ENCODE measurements at regions not wholly inside any gene's neighbourhood (a gene's known extent, or its start where the extent isn't known, plus 50 kb on each side); places are given as distances from the start of the nearest gene placed in this dataset.

GRCh38 chr7:34220506-34221185, 315.3 kb downstream of the BMPER start:
- TF ChIP-seq CREB1 (IDR thresholded peaks at IDR 0.05; ENCODE audit: low read depth) = no peak
- no peak for TF ChIP-seq ZBTB7A (IDR thresholded peaks at IDR 0.05; ENCODE audit: low read depth)
- no peak for TF ChIP-seq USF1 (IDR thresholded peaks at IDR 0.05)
- TF ChIP-seq EGR1 (IDR thresholded peaks at IDR 0.05) = no peak
- no peak for TF ChIP-seq TCF12 (IDR thresholded peaks at IDR 0.05; ENCODE audit: low read depth)
- TF ChIP-seq TEAD4 (IDR thresholded peaks at IDR 0.05) = no peak
- TF ChIP-seq TAF1 (IDR thresholded peaks at IDR 0.05; ENCODE audit: low read depth) = no peak
- TF ChIP-seq RAD21 (IDR thresholded peaks at IDR 0.05; ENCODE audit: low read depth) = no peak

GRCh38 chr7:34222316-34222715, 317.0 kb downstream of the BMPER start:
- TF ChIP-seq FOXM1 (IDR thresholded peaks at IDR 0.05; ENCODE audit: borderline replicate concordance, low read depth) (no peak), CEBPB (IDR thresholded peaks at IDR 0.05) (no peak), CREB1 (IDR thresholded peaks at IDR 0.05; ENCODE audit: low read depth) (no peak), MAX (IDR thresholded peaks at IDR 0.05) (no peak), TEAD4 (IDR thresholded peaks at IDR 0.05) (no peak), EGR1 (IDR thresholded peaks at IDR 0.05) (no peak), USF1 (IDR thresholded peaks at IDR 0.05) (no peak), NFIC (IDR thresholded peaks at IDR 0.05) (no peak), TAF1 (IDR thresholded peaks at IDR 0.05; ENCODE audit: low read depth) (no peak), RAD21 (IDR thresholded peaks at IDR 0.05; ENCODE audit: low read depth) (no peak), ZBTB7A (IDR thresholded peaks at IDR 0.05; ENCODE audit: low read depth) (no peak), YY1 (IDR thresholded peaks at IDR 0.05; ENCODE audit: low read depth) (no peak), REST (IDR thresholded peaks at IDR 0.05; ENCODE audit: low read depth) (no peak), EP300 (IDR thresholded peaks at IDR 0.05; ENCODE audit: borderline replicate concordance) (no peak), TCF12 (IDR thresholded peaks at IDR 0.05; ENCODE audit: low read depth) (no peak)

- TF ChIP-seq TEAD4 (IDR thresholded peaks at IDR 0.05) = no peak
- TF ChIP-seq ZBTB7A (IDR thresholded peaks at IDR 0.05; ENCODE audit: low read depth) = no peak
- no peak for TF ChIP-seq RAD21 (IDR thresholded peaks at IDR 0.05; ENCODE audit: low read depth)
- TF ChIP-seq CREB1 (IDR thresholded peaks at IDR 0.05; ENCODE audit: low read depth) = no peak
- no peak for TF ChIP-seq EGR1 (IDR thresholded peaks at IDR 0.05)
- TF ChIP-seq TCF12 (IDR thresholded peaks at IDR 0.05; ENCODE audit: low read depth) = no peak
- no peak for TF ChIP-seq REST (IDR thresholded peaks at IDR 0.05; ENCODE audit: low read depth)
- no peak for TF ChIP-seq YY1 (IDR thresholded peaks at IDR 0.05; ENCODE audit: low read depth)
- no peak for TF ChIP-seq EP300 (IDR thresholded peaks at IDR 0.05; ENCODE audit: borderline replicate concordance)
- no peak for TF ChIP-seq FOXM1 (IDR thresholded peaks at IDR 0.05; ENCODE audit: borderline replicate concordance, low read depth)
- TF ChIP-seq TAF1 (IDR thresholded peaks at IDR 0.05; ENCODE audit: low read depth) = no peak
- TF ChIP-seq MAX (IDR thresholded peaks at IDR 0.05) = no peak
These were observed 317.4 kb downstream of the BMPER start for GRCh38 chr7:34222722-34223121.

GRCh38 chr7:34224281-34224680, 318.9 kb downstream of the BMPER start:
- no peak for TF ChIP-seq FOXM1 (IDR thresholded peaks at IDR 0.05; ENCODE audit: borderline replicate concordance, low read depth)
- no peak for TF ChIP-seq MAX (IDR thresholded peaks at IDR 0.05)
- TF ChIP-seq YY1 (IDR thresholded peaks at IDR 0.05; ENCODE audit: low read depth) = no peak
- TF ChIP-seq TCF12 (IDR thresholded peaks at IDR 0.05; ENCODE audit: low read depth) = no peak
- no peak for TF ChIP-seq NFIC (IDR thresholded peaks at IDR 0.05)
- no peak for TF ChIP-seq TAF1 (IDR thresholded peaks at IDR 0.05; ENCODE audit: low read depth)
- TF ChIP-seq EP300 (IDR thresholded peaks at IDR 0.05; ENCODE audit: borderline replicate concordance) = no peak

- TF ChIP-seq EP300 (IDR thresholded peaks at IDR 0.05; ENCODE audit: borderline replicate concordance) (no peak), REST (IDR thresholded peaks at IDR 0.05; ENCODE audit: low read depth) (no peak), CEBPB (IDR thresholded peaks at IDR 0.05) (no peak), TCF12 (IDR thresholded peaks at IDR 0.05; ENCODE audit: low read depth) (no peak), TAF1 (IDR thresholded peaks at IDR 0.05; ENCODE audit: low read depth) (no peak), YY1 (IDR thresholded peaks at IDR 0.05; ENCODE audit: low read depth) (no peak), TEAD4 (IDR thresholded peaks at IDR 0.05) (no peak), RAD21 (IDR thresholded peaks at IDR 0.05; ENCODE audit: low read depth) (no peak)
These were observed 319.9 kb downstream of the BMPER start for GRCh38 chr7:34225193-34225592.
